ENCODE measurements at regions not wholly inside any gene's neighbourhood (a gene's known extent, or its start where the extent isn't known, plus 50 kb on each side); places are given as distances from the start of the nearest gene placed in this dataset.

DNA sequence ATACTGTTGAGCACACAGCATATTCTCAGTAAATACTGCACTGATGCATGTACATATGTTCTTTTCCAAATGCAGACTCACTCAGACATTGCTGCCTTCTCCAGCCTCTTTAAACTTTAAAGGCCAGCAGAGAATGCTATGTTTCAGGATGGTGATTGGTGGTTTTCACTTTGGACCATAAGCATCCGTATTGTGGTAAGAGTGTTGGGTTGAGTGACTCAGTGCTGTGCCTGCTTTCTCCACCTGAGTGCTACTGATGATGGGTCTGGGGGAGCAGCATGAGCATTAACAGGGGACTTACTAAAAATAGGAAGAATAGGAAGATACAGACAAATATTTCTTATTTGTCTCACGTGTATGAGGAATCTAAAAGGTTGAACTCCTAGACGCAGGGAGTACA, 56.3 kb upstream of the ZNF92 start:
- Histone ChIP-seq H3K9me2 (ENCODE audit: insufficient read depth, low read length) (no peaks in the 10 kb centered on the region), H3K27ac (ENCODE audit: low read depth, low read length, poor library complexity, severe bottlenecking) (no peak overlapping the region), H2AFZ (ENCODE audit: low read length) (no peak overlapping the region), H3K36me3 (ENCODE audit: insufficient read depth, low read length) (peaks cover 19% of the 10 kb centered on the region; the same call in 1 of the 2 replicates), H3K4me2 (ENCODE audit: low read length) (no peak overlapping the region), H3K4me3 (ENCODE audit: low read depth, low read length, poor library complexity, severe bottlenecking) (no peak overlapping the region), H3K79me2 (ENCODE audit: insufficient read depth, low read depth, low read length) (no peaks in the 10 kb centered on the region), H3K4me1 (ENCODE audit: insufficient read depth, low read length, poor library complexity, severe bottlenecking) (no peaks in the 10 kb centered on the region), H4K20me1 (ENCODE audit: insufficient read depth, low read length) (no peaks in the 10 kb centered on the region), H3K9me3 (ENCODE audit: low read length) (no peaks in the 10 kb centered on the region)
- POLR2A ChIA-PET: no interaction called here
- DNase-seq (ENCODE audit: low spot score): no peak
- intact Hi-C loops (cut with micrococcal nuclease; ENCODE audit: unreplicated experiment): no loop called here
- BruUV-seq (replicated peaks): no TSS peak
- CTCF ChIA-PET (ENCODE audit: unreplicated experiment): no interaction called here
- no peak for TF ChIP-seq EZH2phosphoT487 (IDR thresholded peaks at IDR 0.05; ENCODE audit: borderline replicate concordance, low read depth, low read length)
- TF ChIP-seq, protein P1, sequence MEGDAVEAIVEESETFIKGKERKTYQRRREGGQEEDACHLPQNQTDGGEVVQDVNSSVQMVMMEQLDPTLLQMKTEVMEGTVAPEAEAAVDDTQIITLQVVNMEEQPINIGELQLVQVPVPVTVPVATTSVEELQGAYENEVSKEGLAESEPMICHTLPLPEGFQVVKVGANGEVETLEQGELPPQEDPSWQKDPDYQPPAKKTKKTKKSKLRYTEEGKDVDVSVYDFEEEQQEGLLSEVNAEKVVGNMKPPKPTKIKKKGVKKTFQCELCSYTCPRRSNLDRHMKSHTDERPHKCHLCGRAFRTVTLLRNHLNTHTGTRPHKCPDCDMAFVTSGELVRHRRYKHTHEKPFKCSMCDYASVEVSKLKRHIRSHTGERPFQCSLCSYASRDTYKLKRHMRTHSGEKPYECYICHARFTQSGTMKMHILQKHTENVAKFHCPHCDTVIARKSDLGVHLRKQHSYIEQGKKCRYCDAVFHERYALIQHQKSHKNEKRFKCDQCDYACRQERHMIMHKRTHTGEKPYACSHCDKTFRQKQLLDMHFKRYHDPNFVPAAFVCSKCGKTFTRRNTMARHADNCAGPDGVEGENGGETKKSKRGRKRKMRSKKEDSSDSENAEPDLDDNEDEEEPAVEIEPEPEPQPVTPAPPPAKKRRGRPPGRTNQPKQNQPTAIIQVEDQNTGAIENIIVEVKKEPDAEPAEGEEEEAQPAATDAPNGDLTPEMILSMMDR (conservative IDR thresholded peaks at IDR 0.05; ENCODE audit: low read length): no peak

DNA sequence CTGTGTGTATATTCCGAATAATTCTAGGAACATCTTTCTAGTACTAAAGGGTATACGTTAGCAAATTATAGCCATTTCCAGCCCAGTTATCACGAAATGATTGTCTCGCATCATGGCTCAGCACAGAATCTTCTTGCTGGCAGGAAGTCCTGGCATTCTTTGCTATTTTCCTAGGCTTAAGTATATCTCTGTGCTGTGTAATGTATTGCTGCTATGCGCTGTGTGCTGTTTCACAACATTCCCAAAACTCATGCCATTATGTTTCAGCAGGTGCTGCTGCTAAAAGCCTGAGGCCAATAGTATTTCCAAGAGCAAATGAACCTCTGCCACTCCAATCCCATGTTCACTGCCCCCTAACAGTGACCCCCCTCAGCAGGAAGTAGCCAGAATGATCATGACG, 62.9 kb upstream of the ZNF92 start:
- Histone ChIP-seq H4K20me1 (ENCODE audit: insufficient read depth, low read length) (peaks cover 5% of the 10 kb centered on the region; the same call in 1 of the 2 replicates), H3K27ac (ENCODE audit: low read depth, low read length, poor library complexity, severe bottlenecking) (no peak overlapping the region), H3K36me3 (ENCODE audit: insufficient read depth, low read length) (peaks cover 25% of the 10 kb centered on the region; the same call in 1 of the 2 replicates), H3K79me2 (ENCODE audit: insufficient read depth, low read depth, low read length) (no peaks in the 10 kb centered on the region), H2AFZ (ENCODE audit: low read length) (no peak overlapping the region), H3K9me2 (ENCODE audit: insufficient read depth, low read length) (no peaks in the 10 kb centered on the region), H3K9me3 (ENCODE audit: low read length) (no peaks in the 10 kb centered on the region), H3K4me2 (ENCODE audit: low read length) (no peak overlapping the region), H3K4me1 (ENCODE audit: insufficient read depth, low read length, poor library complexity, severe bottlenecking) (no peaks in the 10 kb centered on the region), H3K4me3 (ENCODE audit: low read depth, low read length, poor library complexity, severe bottlenecking) (no peak overlapping the region)
- BruUV-seq (replicated peaks): no TSS peak
- TF ChIP-seq, protein P1 (conservative IDR thresholded peaks at IDR 0.05; ENCODE audit: low read length): no peak
- no peak for TF ChIP-seq EZH2phosphoT487 (IDR thresholded peaks at IDR 0.05; ENCODE audit: borderline replicate concordance, low read depth, low read length)
- POLR2A ChIA-PET: no interaction called here
- CTCF ChIA-PET (ENCODE audit: unreplicated experiment): no interaction called here
- DNase-seq (ENCODE audit: low spot score): no peak
- intact Hi-C loops (cut with micrococcal nuclease; ENCODE audit: unreplicated experiment): no loop called here

DNA sequence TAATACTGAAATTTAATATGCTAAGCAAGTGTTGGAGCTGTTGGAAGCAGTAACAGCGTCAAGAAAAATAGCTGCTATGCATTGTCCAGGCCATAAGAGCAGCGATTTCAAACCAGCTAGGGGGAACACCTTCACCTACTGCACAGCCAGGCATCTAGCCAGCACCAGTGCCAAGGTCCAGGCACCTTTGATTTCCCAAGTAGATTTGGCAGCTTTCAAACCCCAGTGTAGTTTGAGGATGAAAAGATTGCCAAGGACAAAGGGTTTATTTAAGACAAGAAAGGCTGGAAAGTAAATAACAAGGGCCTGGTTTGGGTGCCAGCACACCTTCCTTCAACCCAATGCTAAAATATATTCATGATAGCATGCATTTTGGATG, 65.4 kb upstream of the ZNF92 start:
- Histone ChIP-seq H3K9me3 (ENCODE audit: low read length) (no peaks in the 10 kb centered on the region), H3K4me1 (ENCODE audit: insufficient read depth, low read length, poor library complexity, severe bottlenecking) (no peaks in the 10 kb centered on the region), H3K79me2 (ENCODE audit: insufficient read depth, low read depth, low read length) (no peaks in the 10 kb centered on the region), H3K4me2 (ENCODE audit: low read length) (no peak overlapping the region), H3K27ac (ENCODE audit: low read depth, low read length, poor library complexity, severe bottlenecking) (no peak overlapping the region), H3K9me2 (ENCODE audit: insufficient read depth, low read length) (no peaks in the 10 kb centered on the region), H2AFZ (ENCODE audit: low read length) (no peak overlapping the region), H3K36me3 (ENCODE audit: insufficient read depth, low read length) (peaks cover 17% of the 10 kb centered on the region; the same call in 1 of the 2 replicates), H3K4me3 (ENCODE audit: low read depth, low read length, poor library complexity, severe bottlenecking) (no peak overlapping the region), H4K20me1 (ENCODE audit: insufficient read depth, low read length) (peaks cover 5% of the 10 kb centered on the region; the same call in 1 of the 2 replicates)
- TF ChIP-seq, protein P1 (conservative IDR thresholded peaks at IDR 0.05; ENCODE audit: low read length): no peak
- TF ChIP-seq EZH2phosphoT487 (IDR thresholded peaks at IDR 0.05; ENCODE audit: borderline replicate concordance, low read depth, low read length): no peak
- intact Hi-C loops (cut with micrococcal nuclease; ENCODE audit: unreplicated experiment): no loop called here
- CTCF ChIA-PET (ENCODE audit: unreplicated experiment): interaction anchor here (1.4 kb wide), 1 partner anchor 92 kb away, joined by 3 read pairs; no protein-coding TSS in a partner anchor
- POLR2A ChIA-PET: interaction anchor here (0.6 kb wide), 1 partner anchor 241 kb away, joined by 5 read pairs; no protein-coding TSS in a partner anchor
- no TSS peak for BruUV-seq (replicated peaks)
- no peak for DNase-seq (ENCODE audit: low spot score)
